Calu3 (cell line): ENCODE measurements at regions not wholly inside any gene's neighbourhood (a gene's known extent, or its start where the extent isn't known, plus 50 kb on each side); places are given as distances from the start of the nearest gene placed in this dataset.
A peak's percentile ranks its signal among the peaks of the same experiment; 100 is the strongest.
"Not testable (repeated sequence)": the region's sequence is repeated elsewhere in the genome, so short reads cannot be mapped to it uniquely, and the experiment has no call there.

Source experiments
- BruUV-seq: library from RNA; stranded (reverse); fragments of 400-500 nt; replicated peaks from 2 replicates; lab custom pipeline; 2021; lab: Mats Ljungman, UMichigan
- CTCF ChIA-PET: fragments of 300-600 bp; sonication (Branson Sonifier 250); formaldehyde crosslinking; loops from one replicate; lab custom pipeline; 2022; ENCODE audit warnings: antibody characterized with exemption; lab: Charles Lee
- DNase-seq: peaks from one replicate; pipeline ENCODE4 v3.0.0; 2022
- H3K27ac Mint-ChIP-seq: one replicate; pipeline ENCODE4 v1.8.0; 2022; ENCODE audit warnings: mixed read lengths; ENCODE audit not compliant: unreplicated experiment
- H3K27me3 Mint-ChIP-seq: one replicate; pipeline ENCODE4 v1.8.0; 2022; ENCODE audit warnings: mixed read lengths; ENCODE audit not compliant: unreplicated experiment
- H3K36me3 Mint-ChIP-seq: one replicate; pipeline ENCODE4 v1.8.0; 2022; ENCODE audit warnings: mild to moderate bottlenecking, moderate library complexity, mixed read lengths; ENCODE audit not compliant: insufficient read depth, unreplicated experiment
- H3K4me1 Mint-ChIP-seq: one replicate; pipeline ENCODE4 v1.8.0; 2022; ENCODE audit warnings: mild to moderate bottlenecking, low read depth, mixed read lengths; ENCODE audit not compliant: unreplicated experiment
- H3K4me3 Mint-ChIP-seq: one replicate; pipeline ENCODE4 v1.8.0; 2022; ENCODE audit warnings: mild to moderate bottlenecking, low read depth, moderate library complexity, mixed read lengths; ENCODE audit not compliant: unreplicated experiment
- H3K9me3 Mint-ChIP-seq: one replicate; pipeline ENCODE4 v1.8.0; 2022; ENCODE audit warnings: low read depth, mixed read lengths; ENCODE audit not compliant: unreplicated experiment
- CTCF ChIP-seq: fragments of 200-600 bp; IDR thresholded peaks from one replicate; pipeline ENCODE4 v1.8.0; 2022; ENCODE audit warnings: antibody characterized with exemption; ENCODE audit not compliant: unreplicated experiment
- intact Hi-C: fragments of 100-400 bp; cut with micrococcal nuclease; formaldehyde crosslinking; loops from one replicate; pipeline ENCODE4 v1.10.0; 2022; ENCODE audit not compliant: unreplicated experiment

- Mint-ChIP-seq H3K9me3 (peaks cover 6% of the 10 kb centered on the region), H3K27ac (no peak overlapping the region), H3K27me3 (no peaks in the 10 kb centered on the region), H3K4me1 (no peaks in the 10 kb centered on the region), H3K4me3 (no peak overlapping the region), H3K36me3 (no peaks in the 10 kb centered on the region)
- intact Hi-C loops, result no loop called here
- CTCF ChIA-PET, result no interaction called here
- no peak for TF ChIP-seq CTCF
- BruUV-seq, result no TSS peak
- DNase-seq, result no peak
Measured at GRCh38 chrX:80576267-80576666, 156.0 kb downstream of the TENT5D start.

GRCh38 chrX:80576806-80577533 lies 156.7 kb downstream of the TENT5D start:
- Mint-ChIP-seq H3K4me3 (no peak overlapping the region), H3K9me3 (peaks cover 6% of the 10 kb centered on the region), H3K27ac (no peak overlapping the region), H3K4me1 (no peaks in the 10 kb centered on the region), H3K27me3 (no peaks in the 10 kb centered on the region), H3K36me3 (no peaks in the 10 kb centered on the region)
- BruUV-seq, result no TSS peak
- intact Hi-C loops, result no loop called here
- CTCF ChIA-PET, result no interaction called here
- DNase-seq, result peak; percentile 4
- no peak for TF ChIP-seq CTCF

GRCh38 chrX:80578517-80579105 lies 158.4 kb downstream of the TENT5D start:
- no peak overlapping the region for H3K27ac Mint-ChIP-seq
- BruUV-seq, result no TSS peak
- peak; percentile 27 for TF ChIP-seq CTCF
- peaks cover 3% of the 10 kb centered on the region for H3K9me3 Mint-ChIP-seq
- intact Hi-C loops, result loop anchor here (1.0 to 2.0 kb wide), 2 partner anchors 148 to 296 kb away; no protein-coding TSS in a partner anchor
- CTCF ChIA-PET, result no interaction called here
- H3K36me3 Mint-ChIP-seq, result no peaks in the 10 kb centered on the region
- no peaks in the 10 kb centered on the region for H3K27me3 Mint-ChIP-seq
- no peak for DNase-seq
- no peaks in the 10 kb centered on the region for H3K4me1 Mint-ChIP-seq
- no peak overlapping the region for H3K4me3 Mint-ChIP-seq

GRCh38 chrX:80590992-80591391 lies 170.7 kb downstream of the TENT5D start:
- H3K36me3 Mint-ChIP-seq, BruUV-seq, H3K4me1 Mint-ChIP-seq, H3K9me3 Mint-ChIP-seq, CTCF ChIA-PET, intact Hi-C loops, H3K27me3 Mint-ChIP-seq, H3K4me3 Mint-ChIP-seq, H3K27ac Mint-ChIP-seq, DNase-seq: not testable (repeated sequence)
